NCI-H345 treated with DMSO at 0.1 percent for 48 hours (cell line): ENCODE measurements at regions not wholly inside any gene's neighbourhood (a gene's known extent, or its start where the extent isn't known, plus 50 kb on each side); places are given as distances from the start of the nearest gene placed in this dataset.

ENCODE experiments used
- DNase-seq: peaks from one replicate; lab custom pipeline; 2025; ENCODE audit not compliant: unreplicated experiment; lab: John Stamatoyannopoulos, UW

DNA sequence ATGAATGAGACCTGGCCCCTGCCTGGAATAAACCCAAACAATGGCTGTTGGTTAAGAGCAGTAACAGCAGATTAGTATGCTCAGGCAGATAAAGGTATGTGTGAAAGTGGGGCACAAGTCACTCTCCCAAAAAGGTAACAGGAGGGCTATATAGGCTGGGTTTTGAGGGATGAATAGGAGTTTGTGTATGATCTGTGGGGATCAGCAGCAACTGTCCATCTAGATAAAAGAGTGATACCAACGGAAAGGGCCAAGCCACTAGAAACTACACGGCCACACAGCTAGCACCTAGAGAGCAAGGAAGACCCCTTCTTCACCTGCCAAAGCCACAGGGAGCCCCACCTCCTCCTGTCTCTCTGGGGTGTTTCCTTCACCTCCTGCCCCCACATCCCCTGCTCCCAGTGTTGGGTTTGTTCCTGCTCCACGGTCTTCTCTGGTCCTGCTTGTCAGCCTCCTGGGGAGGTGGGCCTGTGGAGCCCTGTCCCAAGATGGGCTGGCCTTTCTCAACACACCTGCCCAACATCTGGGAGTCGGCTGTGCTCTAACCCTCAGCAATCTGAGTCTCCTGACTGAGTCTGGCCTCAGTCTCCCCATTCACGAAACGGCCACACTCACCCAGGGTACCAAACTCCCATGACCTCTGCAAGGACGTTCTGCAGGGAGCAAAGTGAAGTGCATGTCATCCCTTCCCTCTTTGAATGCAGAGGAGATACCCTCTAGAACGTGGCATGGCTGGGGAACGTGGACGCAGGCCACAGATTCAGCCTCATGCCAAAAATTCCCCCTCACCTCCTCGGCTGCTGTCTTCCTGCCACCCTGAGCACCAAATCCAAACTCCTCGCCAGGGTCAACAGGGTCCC lies 108.2 kb downstream of the NCOR2 start:
- DNase-seq = no peak

DNA sequence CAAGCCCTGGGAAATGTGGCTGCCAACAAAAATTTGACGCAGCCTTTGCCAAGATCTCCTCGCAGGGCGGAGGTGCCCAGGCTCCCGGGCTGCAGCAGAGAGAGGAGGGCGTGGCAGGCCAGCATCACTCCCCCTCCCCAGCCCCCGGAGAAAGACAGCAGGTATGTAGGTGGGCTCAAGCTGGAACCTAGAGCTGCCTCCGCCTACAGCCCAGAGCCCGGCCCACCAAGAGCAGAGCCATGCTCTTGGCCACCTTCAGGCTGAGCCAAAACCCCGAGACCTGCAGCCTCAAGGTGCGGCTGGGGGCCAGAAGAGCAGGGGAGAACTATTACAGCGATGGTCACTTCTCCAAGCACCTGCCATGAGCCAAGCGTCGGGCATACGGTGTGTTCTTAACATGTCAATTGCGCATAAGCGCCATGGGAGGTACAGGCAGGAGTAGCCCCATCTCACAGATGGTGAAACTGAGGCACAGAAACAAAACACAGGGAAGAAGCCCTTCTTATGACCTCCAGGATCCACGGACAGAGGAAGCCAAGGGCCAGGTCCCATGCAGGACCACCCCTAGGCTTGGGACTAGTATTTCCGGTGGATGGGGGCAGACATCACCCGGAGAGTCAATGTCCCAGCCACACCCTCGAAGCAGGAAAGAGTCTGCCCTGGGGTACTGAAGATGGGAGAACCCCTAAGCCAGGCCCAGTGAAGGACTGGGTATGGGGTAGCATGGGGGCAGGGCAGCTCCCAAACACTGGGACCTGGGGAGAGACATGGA lies 109.0 kb downstream of the NCOR2 start:
- no peak for DNase-seq

DNA sequence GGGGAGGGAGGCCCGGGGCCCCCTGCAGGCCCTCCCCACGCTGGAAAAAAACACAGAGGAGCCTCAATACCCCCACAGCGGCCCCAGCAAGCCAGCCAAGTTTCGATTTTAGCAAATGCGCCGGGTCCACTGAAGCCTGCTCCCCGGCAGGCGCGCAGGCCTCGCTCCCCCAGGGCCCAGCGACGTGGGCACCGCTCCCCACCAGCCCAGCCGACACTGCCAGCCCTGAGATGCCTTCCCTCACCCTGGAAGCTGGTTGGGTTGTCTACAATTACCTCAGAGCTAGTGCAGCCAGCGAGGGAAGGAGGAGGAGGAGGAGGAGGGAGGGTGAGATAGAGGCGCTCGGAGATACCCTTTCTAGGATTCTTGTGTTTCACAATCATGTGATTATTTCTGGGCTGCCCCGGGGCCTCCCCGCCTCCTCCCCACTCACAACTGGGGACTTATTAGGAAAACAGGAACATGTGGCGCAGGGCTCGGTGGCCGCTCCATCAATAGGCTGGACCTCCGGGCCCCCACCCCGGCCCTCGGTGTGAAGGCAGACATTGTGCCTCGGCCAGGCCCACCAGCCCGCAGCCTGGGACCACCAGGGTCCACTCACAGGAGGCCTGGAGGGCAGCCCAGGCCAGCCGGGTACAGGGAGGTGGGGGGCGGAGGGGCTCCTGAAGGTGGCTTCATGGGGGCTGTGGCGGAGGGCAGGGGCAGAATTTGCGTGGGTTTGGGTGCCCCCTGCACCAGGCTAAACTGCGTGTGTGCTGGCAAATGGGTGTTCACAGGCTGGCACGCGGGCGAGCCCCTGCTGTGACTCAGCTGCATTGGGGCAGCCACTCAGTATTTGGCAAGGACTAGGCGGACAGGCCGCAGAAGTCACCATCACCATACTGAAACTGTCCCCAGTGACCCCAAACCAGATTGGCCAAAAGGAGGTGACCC lies 109.9 kb downstream of the NCOR2 start:
- DNase-seq = no peak

DNA sequence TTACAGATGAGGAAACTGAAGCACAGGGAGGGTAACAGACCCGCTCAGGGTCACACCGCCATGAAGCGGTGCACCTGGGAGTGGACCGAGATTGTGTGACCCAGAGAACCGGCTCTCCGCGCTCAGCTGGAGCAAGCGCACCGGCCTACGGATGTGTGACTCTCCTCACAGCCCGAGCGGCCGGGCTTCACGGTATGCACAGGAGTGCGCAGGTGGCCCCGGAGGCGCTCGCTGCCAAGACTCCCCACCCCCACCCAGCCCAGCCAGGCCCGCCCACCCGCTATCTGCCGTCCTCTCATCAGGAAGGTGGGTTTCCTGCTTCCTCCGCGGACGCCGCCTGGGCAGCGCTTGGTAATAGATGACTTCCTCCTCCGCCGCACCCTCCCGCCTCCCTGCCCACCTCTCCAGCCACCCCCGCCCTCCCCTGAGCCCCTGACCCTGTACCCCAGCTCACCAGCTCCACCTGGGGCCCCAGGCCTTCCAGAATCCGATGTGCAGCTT lies 110.7 kb downstream of the NCOR2 start:
- DNase-seq = no peak

DNA sequence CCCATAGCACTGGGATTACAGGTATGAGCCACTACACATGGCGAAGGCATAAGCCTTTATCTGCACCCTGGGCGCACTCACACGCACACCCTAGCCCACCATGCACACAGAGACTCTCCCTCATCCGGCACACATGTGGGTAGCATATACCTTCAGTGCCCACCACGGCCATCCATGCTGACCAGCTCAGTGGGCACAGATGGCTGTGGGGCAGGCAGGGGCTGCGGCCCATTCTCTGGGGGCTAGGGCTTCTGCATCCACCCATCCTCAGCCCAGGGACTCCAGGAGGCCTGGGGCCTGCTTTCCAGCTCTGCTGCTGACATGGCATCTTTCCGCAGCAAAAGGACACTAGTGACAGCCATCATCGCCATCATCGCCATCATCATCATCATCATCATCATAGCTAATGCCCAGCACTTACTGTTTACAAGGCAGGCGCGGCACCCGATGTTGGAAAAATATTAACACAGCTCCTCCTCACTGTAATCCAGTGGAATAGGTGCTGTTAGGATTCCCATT lies 111.2 kb downstream of the NCOR2 start:
- DNase-seq = no peak

DNA sequence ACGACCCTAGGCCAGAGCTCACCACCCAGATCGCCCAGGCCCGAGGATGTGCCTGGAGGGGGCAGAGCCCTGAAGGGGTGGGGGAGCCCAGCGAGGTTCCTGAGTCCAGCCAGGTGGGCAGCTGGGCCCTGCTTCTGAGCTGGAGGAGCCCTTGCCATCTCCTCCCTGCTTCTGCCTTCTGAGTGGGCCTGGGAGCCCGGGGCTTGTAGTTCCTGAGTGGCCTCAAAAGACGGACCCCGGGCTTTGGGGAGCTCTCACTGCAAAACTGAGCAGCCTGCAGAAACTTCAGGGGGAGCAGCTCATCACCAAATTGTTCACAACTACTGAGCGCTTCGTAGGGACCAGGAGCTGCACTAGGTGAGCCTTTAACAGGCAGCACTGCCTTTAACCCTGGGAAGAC lies 112.1 kb downstream of the NCOR2 start:
- DNase-seq = no peak

DNA sequence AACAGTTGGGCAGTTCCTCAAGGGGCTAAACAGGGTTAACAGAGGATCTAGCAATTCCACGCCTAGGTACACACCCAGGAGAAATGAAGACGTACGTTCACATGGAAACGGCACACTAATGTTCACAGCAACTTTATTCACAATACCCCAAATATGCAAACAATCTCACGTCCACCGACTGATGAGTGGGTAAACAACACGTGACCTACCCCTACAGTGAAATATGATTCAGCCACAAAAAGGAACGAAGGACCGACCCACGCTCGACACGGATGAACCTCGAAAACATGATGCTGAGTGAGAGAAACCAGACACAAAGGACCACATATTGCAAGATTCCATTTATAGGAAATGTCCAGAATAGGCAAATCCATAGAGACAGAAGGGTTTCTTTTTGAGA lies 112.7 kb downstream of the NCOR2 start:
- DNase-seq = no peak

DNA sequence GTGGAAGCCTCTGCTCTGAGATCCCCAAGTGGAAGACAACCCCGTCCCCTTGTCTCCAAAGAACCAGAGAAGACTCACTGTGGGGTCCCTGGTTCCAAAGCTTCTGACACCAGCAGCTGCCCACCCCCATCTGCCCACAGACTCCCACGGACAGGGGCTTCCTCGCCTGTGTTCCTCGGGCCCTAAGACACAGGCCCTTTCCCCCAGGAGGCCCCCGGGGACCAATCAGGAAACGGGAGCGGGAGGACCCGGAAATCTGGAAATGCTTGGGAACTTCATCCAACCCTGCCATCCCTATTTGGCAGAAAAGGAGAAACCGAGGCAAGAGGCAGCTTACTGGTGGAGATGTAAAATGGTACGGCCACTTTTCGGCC lies 113.1 kb downstream of the NCOR2 start:
- no peak for DNase-seq

DNA sequence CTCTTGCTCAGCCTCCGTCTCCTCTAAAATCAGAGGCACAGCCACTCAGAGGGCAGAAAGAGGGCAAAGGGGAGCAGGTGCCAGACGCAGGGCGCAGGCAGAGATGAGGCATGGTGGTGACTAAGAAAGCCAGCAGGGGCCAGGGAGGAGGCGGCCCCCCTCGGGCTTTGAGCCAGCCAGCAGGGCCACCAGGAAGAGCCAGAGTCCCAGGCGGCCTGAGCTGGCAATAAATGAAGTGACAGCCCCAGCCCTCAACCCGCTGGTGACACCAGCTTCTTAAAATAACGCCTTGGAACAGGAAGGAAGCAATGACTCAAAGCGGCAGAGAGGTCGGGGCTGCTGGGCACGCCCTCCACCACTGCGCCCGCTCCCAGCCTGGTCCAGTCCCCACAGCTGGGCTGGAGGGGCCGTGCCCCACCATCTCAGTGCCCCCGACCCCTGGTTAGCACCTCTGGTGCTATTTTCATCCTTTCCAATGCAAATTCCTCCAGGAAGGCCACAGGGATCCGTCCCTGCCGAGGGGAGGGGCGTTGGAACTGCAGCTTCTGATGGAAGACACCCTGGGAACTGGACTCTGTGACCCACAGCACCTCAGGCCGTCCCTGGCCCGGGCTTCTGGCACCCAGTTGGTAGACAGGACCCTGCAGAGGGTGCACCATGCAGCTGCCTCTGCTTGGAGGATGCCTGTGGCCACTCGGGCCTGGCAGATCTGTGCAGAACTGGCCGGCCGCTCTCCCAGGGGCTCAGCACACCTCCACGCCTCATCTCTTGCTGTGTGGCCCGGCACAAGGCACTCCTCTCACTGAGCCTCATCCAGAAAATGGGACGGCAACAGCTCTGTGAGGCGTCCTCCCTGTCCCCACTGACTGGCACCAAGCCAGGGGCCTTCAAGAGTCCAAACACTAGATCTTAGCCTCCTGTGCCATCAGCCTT lies 113.7 kb downstream of the NCOR2 start:
- no peak for DNase-seq

DNA sequence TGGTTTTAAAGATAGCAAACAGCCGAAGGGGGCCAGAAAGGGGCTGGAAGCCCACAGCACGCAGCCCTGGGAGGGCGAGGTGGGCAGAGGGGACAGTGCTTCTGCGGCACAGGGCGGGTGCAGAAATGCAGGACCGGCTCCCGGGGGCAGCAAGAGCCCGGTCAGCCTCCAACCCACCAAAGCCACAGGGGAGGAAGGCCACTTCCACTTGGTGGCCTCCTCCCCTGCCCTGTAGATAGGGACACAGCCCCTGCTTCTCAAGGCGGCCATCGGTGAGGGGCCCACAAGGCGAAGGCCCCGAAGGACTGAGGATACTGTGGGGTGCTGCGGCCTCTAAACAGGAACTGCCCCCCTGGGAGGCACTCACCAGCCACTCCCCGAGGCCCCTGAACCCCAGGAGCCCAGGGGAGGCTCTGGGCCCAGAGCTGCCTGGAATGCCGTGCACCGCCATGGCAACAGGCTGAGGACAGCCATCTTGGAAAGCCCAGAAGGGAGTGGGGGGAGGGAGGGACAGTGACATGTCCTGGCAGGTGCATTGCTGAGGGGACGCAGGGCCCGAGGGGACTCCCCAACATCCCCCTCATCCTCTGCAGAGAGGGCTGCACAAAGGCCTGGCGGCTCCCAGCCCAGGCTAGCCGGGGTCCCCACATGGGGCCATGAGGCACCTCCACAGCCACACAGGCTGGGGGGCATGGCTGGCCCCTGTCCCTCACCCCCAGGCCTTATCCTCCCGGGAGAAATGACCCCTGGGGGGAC lies 114.7 kb downstream of the NCOR2 start:
- DNase-seq = no peak

DNA sequence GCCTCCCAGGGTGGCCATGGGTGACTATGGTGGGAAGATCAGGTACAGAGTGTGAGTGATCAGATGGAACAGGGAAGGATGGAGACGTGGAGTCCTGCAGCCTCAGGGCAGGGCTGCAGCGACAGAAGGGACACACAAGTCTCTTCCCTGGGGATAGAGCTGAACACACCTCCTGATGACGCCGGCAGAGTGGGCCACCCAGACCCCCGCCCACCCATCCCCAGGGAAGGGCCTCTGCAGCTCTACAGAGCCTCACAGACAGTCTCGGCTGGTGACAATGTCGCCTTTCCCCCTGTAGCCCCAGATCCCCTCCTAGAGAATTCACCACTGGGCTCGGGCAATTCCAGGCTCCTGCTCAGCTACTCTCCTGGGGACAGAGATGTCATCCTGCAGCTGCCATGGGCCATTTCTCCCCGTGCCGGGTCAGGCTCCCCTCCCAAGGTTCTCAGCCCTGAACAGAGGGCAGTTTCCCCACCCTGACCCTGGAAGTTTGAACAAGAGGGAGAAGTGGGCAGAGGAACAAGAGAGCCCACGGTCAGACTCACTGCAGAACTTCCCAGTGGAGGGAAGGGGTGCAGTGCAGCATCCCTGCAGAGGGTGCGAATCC lies 115.7 kb downstream of the NCOR2 start:
- DNase-seq = no peak

DNA sequence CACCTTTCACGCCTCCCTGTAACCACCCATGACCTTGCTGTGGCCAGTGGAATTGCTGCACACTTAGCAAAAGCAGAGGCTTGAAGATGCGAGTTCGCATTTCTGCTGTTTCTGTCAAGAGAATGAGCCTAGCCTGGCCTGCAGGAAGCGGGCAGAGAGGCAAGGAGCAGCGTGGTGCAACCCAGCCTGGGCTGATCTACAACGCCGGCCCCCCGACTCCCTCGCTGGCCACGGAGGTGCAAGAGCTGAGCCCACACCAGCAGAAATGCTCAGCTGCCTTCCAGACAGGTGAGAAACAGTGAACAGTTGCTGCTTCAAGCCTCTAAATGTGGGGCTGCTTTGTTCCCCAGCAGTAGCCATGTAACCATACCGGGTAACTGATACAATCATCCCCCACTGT lies 116.4 kb downstream of the NCOR2 start:
- DNase-seq = no peak

DNA sequence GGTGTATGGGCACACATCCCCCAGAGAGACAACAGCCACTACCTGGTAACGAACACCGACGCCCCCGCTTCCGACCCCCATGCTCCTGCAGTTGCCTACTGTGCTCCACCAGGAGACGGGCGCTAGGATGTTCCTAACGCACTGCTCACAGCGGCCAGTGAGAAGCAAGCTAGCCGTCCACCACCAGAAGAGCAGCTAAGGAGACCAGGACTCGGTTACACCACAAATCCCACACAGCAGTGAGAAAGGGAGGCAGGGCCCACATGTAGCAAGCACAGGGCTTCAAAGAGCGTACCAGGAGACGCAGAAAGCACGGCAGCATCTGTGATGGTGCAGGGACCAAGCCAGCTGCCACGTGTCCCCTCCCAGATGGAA lies 117.0 kb downstream of the NCOR2 start:
- DNase-seq = no peak

DNA sequence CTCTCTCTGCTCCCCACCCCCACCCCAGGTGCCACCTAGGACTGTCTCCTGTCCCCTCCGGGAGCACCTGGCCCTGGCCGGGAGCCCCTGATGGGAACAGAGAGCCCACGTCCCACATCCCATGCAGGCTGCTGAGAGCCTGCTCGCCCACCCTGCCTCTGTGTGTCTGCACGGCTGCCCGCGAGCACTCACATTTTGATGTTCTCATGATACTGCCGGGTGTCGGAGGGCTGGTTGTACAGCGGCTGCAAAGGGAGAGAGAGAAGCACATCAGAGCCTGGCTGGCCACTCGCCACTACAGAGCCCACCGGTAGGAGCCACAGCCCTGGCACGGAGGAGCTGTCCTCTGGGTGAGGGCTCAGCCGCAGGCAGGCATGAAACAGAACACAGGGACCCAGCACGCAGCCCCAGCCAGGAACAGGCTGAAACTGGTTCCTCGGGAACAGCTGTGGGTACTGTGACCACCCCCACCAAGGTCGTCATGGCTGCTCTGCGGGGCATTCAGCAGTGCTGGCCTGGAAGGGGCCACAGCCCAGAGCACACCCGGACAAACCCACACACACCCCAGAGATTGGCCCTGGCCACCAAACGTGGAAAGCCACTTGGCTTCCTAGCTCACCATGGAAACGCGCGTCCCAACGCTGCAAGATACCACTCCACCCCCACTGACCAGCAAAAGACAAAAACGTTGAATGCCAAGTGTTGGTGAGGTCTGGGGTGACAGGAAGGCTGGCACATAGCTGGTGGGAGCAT lies 117.6 kb downstream of the NCOR2 start:
- no peak for DNase-seq

DNA sequence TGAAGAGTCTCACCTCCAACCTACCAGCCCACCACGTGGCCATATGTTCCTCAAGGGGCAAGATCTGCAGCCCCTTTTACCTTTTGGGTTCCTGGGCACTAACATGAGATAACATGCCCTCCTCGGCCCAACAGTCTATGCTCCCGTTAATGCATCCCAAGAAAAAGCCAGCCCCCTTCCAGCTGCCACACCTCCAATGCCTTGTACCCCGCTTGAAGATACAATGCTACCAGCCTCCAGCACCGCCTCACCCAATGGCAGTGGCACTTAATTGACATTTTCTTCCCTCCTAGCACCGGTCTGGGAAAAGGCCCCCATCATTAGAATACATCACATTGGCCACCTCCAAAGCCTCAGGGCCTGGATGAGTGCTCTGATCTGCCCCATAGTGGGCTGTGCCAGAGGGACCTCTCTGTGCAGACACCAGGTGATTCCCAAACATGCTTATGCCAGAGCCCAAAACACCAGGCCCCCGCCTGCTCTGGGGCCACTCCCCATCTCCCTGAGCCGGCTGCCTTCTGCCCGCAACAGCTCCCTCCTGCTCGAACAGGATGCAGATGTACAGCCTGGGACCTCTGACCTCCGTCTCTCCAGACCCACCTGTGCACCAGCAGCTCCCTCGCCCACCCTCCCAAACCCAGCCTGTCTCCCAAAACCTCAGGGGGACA lies 118.3 kb downstream of the NCOR2 start:
- DNase-seq = no peak

DNA sequence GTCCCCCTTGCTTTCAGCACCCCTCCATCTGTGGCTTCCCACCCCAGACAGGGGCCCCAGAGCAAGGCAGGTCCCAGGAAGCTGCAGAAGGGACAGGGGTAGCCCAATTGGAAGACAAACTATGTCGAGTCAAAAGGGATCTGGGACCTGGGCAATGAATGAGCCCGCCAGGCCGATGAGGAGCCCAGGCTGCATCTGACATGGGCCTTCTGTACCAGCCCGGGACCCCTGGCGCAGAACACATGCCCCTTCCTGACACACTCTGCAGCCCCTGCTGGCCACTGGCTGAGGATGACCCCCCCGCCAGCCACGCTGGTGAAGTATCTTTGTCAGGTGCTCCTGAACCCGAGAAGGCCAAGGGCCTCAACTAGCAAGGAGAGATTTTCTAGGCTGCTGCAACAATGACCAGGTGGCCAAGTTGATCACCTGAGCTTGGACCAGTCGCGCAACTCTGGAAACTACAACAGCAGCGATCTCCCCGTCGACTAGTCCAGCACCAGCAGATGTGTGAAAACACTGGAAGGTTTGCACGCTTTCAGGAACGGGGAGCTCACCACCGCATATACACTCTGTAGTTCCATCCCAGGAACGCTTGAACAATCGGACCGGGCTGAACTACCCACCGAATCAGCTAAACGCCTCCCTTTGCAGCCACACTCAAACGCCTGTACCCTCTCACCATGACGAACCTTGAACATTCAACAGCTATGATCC lies 119.0 kb downstream of the NCOR2 start:
- no peak for DNase-seq

DNA sequence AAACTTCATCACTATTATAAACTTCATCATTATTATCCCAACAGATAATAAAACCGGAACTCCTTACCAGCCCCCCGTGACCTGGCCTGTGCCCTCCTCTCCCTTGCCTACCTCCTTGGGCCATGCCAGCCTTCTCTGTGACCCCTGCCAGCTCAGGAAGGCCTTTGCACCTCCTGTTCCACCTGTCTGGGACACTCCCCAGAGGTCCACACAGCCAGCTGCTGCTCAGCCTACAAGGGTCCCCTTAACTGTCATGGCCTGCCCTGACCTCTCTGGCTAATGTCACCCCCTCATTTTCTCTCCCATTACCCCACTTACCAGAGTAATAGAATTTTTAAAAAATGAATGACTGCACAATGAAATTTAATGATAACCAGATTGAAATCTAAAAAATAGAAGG lies 121.0 kb downstream of the NCOR2 start:
- no peak for DNase-seq
